Activated CD4-positive, alpha-beta T cell treated with anti-CD3 and anti-CD28 coated beads, Interleukin-10, Interleukin-2, amounts not matched to agents 100 ng/mL and 50 ng/mL, durations not matched to agents 16 hours and 8 hours (primary cell): ENCODE measurements at regions not wholly inside any gene's neighbourhood (a gene's known extent, or its start where the extent isn't known, plus 50 kb on each side); places are given as distances from the start of the nearest gene placed in this dataset.
A peak's percentile ranks its signal among the peaks of the same experiment; 100 is the strongest.

Experiments used
- DNase-seq: peaks from one replicate; pipeline ENCODE4 v3.0.0-alpha.2; 2020

GRCh38 chr2:60603533-60604190 lies 50.2 kb upstream of the BCL11A start:
- no peak for DNase-seq

GRCh38 chr2:60604486-60605064 lies 51.1 kb upstream of the BCL11A start:
- no peak for DNase-seq

- DNase-seq, result no peak
These were observed 52.4 kb upstream of the BCL11A start for GRCh38 chr2:60605866-60606265.

GRCh38 chr2:60608679-60609078 lies 55.2 kb upstream of the BCL11A start:
- no peak for DNase-seq

GRCh38 chr2:60612033-60612432 lies 58.6 kb upstream of the BCL11A start:
- no peak for DNase-seq

GRCh38 chr2:60614319-60614718 lies 60.9 kb upstream of the BCL11A start:
- no peak for DNase-seq

GRCh38 chr2:60621688-60622429 lies 68.4 kb upstream of the BCL11A start:
- no peak for DNase-seq

GRCh38 chr2:60623040-60623439 lies 69.6 kb upstream of the BCL11A start:
- DNase-seq, result no peak

- no peak for DNase-seq
These were observed 74.0 kb upstream of the BCL11A start for GRCh38 chr2:60627412-60627811.

- no peak for DNase-seq
These were observed 74.6 kb upstream of the BCL11A start for GRCh38 chr2:60628026-60628425.

GRCh38 chr2:60628615-60629304 lies 75.3 kb upstream of the BCL11A start:
- no peak for DNase-seq

GRCh38 chr2:60629305-60629662 lies 75.8 kb upstream of the BCL11A start:
- no peak for DNase-seq

GRCh38 chr2:60629801-60630385 lies 76.4 kb upstream of the BCL11A start:
- no peak for DNase-seq

GRCh38 chr2:60633615-60634014 lies 80.2 kb upstream of the BCL11A start:
- DNase-seq, result no peak

- DNase-seq, result no peak
These were observed 81.0 kb upstream of the BCL11A start for GRCh38 chr2:60634438-60634837.

- peak; percentile 42 for DNase-seq
These were observed 88.6 kb upstream of the BCL11A start for GRCh38 chr2:60641811-60642788.

GRCh38 chr2:60643747-60644146 lies 90.3 kb upstream of the BCL11A start:
- no peak for DNase-seq

GRCh38 chr2:60644951-60645350 lies 91.5 kb upstream of the BCL11A start:
- DNase-seq, result no peak

- DNase-seq, result no peak
These were observed 94.7 kb upstream of the BCL11A start for GRCh38 chr2:60648191-60648590.

GRCh38 chr2:60649721-60650120 lies 96.3 kb upstream of the BCL11A start:
- no peak for DNase-seq

GRCh38 chr2:60652832-60653340 lies 99.4 kb upstream of the BCL11A start:
- DNase-seq, result no peak

GRCh38 chr2:60657673-60658072 lies 98.4 kb upstream of the PAPOLG start:
- no peak for DNase-seq
